RWPE1 (cell line): ENCODE measurements at regions not wholly inside any gene's neighbourhood (a gene's known extent, or its start where the extent isn't known, plus 50 kb on each side); places are given as distances from the start of the nearest gene placed in this dataset.

Experiments used
- CTCF ChIA-PET: fragments of 350-600 bp; sonication (Branson Sonifier 250); formaldehyde crosslinking; extraction: SDS; loops from one replicate; lab custom pipeline; 2021; lab: Yijun Ruan, JAX
- POLR2A ChIA-PET: fragments of 400-600 bp; formaldehyde crosslinking; extraction: SDS; loops from one replicate; lab custom pipeline; 2020; ENCODE audit warnings: antibody characterized with exemption; ENCODE audit not compliant: low non-redundant PET; lab: Yijun Ruan, JAX
- DNase-seq: peaks from one replicate; pipeline ENCODE4 v3.0.0; 2012; ENCODE audit warnings: low spot score
- H3K27ac ChIP-seq: fragments of 450-650 bp; 2 replicates; pipeline ENCODE4 v1.5.1; 2017
- TF ChIP-seq, protein P1 (sequence below): fragments of 450-650 bp; conservative IDR thresholded peaks from 2 replicates; pipeline ENCODE4 v1.5.1; 2017; ENCODE audit warnings: low read depth, mild to moderate bottlenecking

DNA sequence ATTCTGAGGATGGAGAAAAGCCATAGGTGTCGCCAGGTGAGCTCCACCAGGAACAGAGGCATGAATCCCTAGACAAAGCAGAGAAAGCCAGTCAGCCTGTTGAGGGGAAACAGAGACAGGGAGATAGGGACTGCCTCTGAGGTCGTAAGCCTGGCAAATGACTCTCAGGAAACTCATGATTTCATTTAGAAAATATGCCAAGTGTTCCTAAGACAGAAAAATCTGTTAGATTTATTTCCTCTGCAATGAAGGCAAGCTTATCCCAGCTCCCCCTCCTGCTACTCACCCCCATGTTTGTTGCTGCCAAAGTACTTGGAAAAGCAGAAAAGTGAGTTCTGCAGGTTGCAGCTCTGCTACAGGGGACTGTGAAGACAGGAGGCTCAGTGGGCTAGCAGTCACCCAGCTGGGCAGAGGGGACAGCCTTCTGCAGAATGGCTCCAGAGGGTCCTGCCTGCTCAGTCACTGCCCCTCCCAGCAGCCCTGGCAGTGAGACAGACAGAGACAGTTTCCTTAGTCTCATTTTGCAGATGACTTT, 184.3 kb downstream of the ADRA2A start:
- CTCF ChIA-PET: no interaction called here

DNA sequence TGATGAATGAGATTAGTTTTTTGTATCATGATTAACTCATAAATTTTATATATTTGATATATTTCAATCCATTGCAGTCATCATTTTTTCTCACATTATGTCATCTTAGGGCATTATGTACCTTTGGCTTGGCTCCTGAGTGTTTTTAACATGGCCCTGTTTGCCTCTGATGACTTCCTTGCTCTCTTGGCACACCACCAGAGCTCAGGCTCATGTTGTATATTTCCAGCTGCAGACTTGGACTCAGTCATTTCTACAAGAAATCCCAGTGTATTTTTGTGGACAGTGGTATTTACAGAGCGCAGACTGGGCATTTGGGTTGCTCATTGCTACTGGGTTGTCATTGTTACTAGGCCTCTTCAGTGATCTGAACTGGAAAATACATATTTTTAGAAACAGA, 188.5 kb downstream of the ADRA2A start:
- H3K27ac ChIP-seq: no peak overlapping the region
- POLR2A ChIA-PET: no interaction called here
- DNase-seq: no peak
- CTCF ChIA-PET: interaction anchor here (0.7 kb wide), 1 partner anchor 17 kb away, joined by 3 read pairs; no protein-coding TSS in a partner anchor
- TF ChIP-seq, protein P1, sequence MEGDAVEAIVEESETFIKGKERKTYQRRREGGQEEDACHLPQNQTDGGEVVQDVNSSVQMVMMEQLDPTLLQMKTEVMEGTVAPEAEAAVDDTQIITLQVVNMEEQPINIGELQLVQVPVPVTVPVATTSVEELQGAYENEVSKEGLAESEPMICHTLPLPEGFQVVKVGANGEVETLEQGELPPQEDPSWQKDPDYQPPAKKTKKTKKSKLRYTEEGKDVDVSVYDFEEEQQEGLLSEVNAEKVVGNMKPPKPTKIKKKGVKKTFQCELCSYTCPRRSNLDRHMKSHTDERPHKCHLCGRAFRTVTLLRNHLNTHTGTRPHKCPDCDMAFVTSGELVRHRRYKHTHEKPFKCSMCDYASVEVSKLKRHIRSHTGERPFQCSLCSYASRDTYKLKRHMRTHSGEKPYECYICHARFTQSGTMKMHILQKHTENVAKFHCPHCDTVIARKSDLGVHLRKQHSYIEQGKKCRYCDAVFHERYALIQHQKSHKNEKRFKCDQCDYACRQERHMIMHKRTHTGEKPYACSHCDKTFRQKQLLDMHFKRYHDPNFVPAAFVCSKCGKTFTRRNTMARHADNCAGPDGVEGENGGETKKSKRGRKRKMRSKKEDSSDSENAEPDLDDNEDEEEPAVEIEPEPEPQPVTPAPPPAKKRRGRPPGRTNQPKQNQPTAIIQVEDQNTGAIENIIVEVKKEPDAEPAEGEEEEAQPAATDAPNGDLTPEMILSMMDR: no peak

More for the DNA sequence above, 184.3 kb downstream of the ADRA2A start:
- TF ChIP-seq, protein P1: no peak
- no peak for DNase-seq
- POLR2A ChIA-PET: no interaction called here
- no peak overlapping the region for H3K27ac ChIP-seq

DNA sequence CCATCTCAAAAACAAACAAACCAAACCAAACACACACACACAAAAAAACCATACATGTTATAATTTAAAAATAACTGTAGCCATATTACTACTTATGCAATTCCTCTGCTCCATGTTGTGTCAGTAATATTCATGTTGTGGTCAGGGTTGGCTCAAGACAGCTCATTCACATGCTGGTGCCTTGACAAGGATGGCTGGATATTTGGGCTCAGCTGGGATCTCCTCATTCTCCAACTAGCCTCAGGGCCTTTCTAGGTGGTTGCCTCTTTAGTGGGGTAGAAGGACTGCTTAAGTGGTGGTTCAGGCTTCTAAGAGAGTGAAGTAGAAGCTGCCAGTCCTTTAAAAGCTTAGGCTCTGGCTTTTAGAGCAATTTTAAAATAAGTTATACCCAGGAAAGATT, 189.3 kb downstream of the ADRA2A start:
- no peak for DNase-seq
- POLR2A ChIA-PET: no interaction called here
- H3K27ac ChIP-seq: no peak overlapping the region
- CTCF ChIA-PET: interaction anchor here (0.7 kb wide), 1 partner anchor 16 kb away, joined by 3 read pairs; no protein-coding TSS in a partner anchor
- TF ChIP-seq, protein P1: no peak

DNA sequence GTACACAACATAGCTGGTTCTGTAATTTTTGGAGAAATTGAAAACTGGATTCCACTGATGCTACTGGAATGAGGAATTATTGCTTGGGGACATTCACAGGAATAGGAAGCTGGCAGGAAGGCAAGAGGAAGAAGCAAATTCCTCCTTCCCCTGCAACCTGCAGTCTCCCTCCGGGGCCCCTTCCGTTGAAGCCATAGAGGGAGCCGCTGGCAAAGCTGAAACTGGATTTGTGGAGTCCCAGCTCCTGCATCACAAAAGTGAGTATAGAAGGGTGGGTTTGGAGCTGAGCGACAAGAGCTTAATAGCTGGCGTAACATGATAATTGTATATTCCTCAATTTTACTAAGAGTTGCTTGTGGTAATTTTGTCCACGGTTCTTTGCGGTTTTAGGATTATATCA, 190.8 kb downstream of the ADRA2A start:
- no peak for DNase-seq
- POLR2A ChIA-PET: no interaction called here
- H3K27ac ChIP-seq: no peak overlapping the region
- TF ChIP-seq, protein P1: no peak
- CTCF ChIA-PET: interaction anchor here (0.8 kb wide), 1 partner anchor 10 kb away, joined by 4 read pairs; no protein-coding TSS in a partner anchor

DNA sequence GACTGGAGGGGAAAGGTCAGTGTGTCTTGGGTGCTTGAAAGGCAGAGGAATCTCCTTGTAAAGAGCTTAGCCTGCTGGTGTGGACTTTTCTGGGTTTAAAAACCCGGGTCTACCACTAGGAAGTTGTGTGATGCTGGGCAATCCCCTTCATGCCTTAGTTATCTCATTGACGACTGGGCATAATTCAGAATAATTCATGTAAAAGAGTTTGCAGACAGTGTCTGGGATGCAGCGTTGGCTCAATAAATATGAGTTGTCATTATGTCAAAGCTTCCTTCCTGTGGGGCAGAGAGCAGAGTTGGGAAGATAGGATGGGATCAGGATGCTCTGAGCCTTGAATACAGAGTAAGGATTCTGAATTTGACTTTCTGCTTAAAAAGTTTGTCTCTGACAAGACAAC, 196.4 kb downstream of the ADRA2A start:
- DNase-seq: no peak
- ChIA-PET CTCF (interaction anchor here (0.6 kb wide), 1 partner anchor 876 kb away, joined by 3 read pairs; no protein-coding TSS in a partner anchor), POLR2A (no interaction called here)
- TF ChIP-seq, protein P1: no peak
- H3K27ac ChIP-seq: no peak overlapping the region

DNA sequence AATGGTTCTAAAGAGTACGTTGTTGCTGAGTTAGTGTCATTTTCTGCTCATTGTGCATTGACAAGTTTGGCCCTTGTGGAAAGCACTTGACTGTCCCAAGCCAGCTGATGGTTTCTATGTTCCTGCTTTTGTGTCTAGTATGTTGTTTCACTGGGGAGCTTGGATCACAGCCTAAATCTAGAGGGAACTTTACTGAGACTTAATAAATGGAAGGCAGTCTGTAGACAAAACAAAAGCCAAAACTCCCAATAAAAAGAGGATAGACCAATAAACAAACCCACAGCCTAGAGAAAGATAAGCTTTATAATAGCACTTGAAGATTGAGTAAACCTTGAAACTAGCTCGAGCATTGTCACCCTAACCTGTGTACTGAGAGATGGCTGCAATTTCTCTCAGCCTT, 196.8 kb downstream of the ADRA2A start:
- no peak overlapping the region for H3K27ac ChIP-seq
- POLR2A ChIA-PET: no interaction called here
- CTCF ChIA-PET: no interaction called here
- no peak for DNase-seq
- TF ChIP-seq, protein P1: no peak
